HG03039 (cell line): ENCODE measurements at regions not wholly inside any gene's neighbourhood (a gene's known extent, or its start where the extent isn't known, plus 50 kb on each side); places are given as distances from the start of the nearest gene placed in this dataset.

Source experiments
- ATAC-seq: cut with Tn5 transposase; IDR thresholded peaks from one replicate; pipeline ENCODE4 v1.9.1; 2021; ENCODE audit warnings: mild to moderate bottlenecking, moderate library complexity; ENCODE audit not compliant: unreplicated experiment

GRCh38 chr13:72258340-72258981 is 391.5 kb upstream of the DACH1 start:
- ATAC-seq: no peak

- ATAC-seq: no peak
Observed at GRCh38 chr13:72255908-72256307, 388.9 kb upstream of the DACH1 start.

GRCh38 chr13:72253754-72254153 is 386.8 kb upstream of the DACH1 start:
- ATAC-seq: no peak

- ATAC-seq: no peak
Observed at GRCh38 chr13:72246396-72246795, 379.4 kb upstream of the DACH1 start.

GRCh38 chr13:72244788-72245187 is 377.8 kb upstream of the DACH1 start:
- no peak for ATAC-seq

- no peak for ATAC-seq
Observed at GRCh38 chr13:72230131-72230530, 363.1 kb upstream of the DACH1 start.

GRCh38 chr13:72229067-72229466 is 362.1 kb upstream of the DACH1 start:
- ATAC-seq: no peak

- peak; percentile 56 for ATAC-seq
Observed at GRCh38 chr13:72221276-72221962, 354.4 kb upstream of the DACH1 start.

- peak; percentile 80 for ATAC-seq
Observed at GRCh38 chr13:72218966-72219365, 352.0 kb upstream of the DACH1 start.

- ATAC-seq: no peak
Observed at GRCh38 chr13:72217142-72217541, 350.1 kb upstream of the DACH1 start.

- no peak for ATAC-seq
Observed at GRCh38 chr13:72208112-72208645, 341.2 kb upstream of the DACH1 start.

GRCh38 chr13:72205773-72206172 is 338.8 kb upstream of the DACH1 start:
- ATAC-seq: no peak

GRCh38 chr13:72204291-72204690 is 337.3 kb upstream of the DACH1 start:
- no peak for ATAC-seq

GRCh38 chr13:72201726-72202125 is 334.7 kb upstream of the DACH1 start:
- no peak for ATAC-seq

- ATAC-seq: no peak
Observed at GRCh38 chr13:72199640-72200039, 332.6 kb upstream of the DACH1 start.

GRCh38 chr13:72198967-72199560 is 332.1 kb upstream of the DACH1 start:
- ATAC-seq: no peak

GRCh38 chr13:72198042-72198441 is 331.0 kb upstream of the DACH1 start:
- ATAC-seq: no peak

GRCh38 chr13:72195044-72195704 is 328.2 kb upstream of the DACH1 start:
- no peak for ATAC-seq

- ATAC-seq: no peak
Observed at GRCh38 chr13:72194523-72194922, 327.5 kb upstream of the DACH1 start.

GRCh38 chr13:72186730-72187422 is 319.9 kb upstream of the DACH1 start:
- no peak for ATAC-seq

GRCh38 chr13:72185776-72186175 is 318.8 kb upstream of the DACH1 start:
- ATAC-seq: no peak
